WI38 (cell line): ENCODE measurements at regions not wholly inside any gene's neighbourhood (a gene's known extent, or its start where the extent isn't known, plus 50 kb on each side); places are given as distances from the start of the nearest gene placed in this dataset.

Source experiments
- H3K4me3 ChIP-seq: 2 replicates; pipeline ENCODE4 v1.5.1; 2011; ENCODE audit warnings: low read depth, mild to moderate bottlenecking, control low read depth, low read length
- CTCF ChIP-seq: IDR thresholded peaks from 2 replicates; pipeline ENCODE4 v1.5.1; 2012; ENCODE audit warnings: low read depth, mild to moderate bottlenecking, control low read depth, low read length

DNA sequence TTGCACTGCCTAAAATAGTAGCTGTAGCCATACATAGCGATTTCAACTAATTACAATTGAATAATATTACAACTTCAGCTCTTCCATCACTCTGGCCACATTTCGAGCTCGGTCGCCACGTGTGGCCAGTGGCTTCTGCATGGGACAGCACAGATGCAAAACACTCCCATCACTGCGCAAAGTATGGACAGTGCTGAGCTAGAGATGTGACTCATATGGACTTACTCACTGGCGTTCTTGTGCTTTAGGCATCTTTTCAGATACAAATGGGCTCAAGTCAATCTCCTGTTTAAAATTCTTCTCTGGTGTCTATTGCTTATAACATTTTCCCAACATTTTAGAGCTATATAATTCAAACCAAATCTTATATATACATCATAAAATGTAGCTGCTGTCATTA lies 222.7 kb downstream of the ELAVL2 start:
- H3K4me3 ChIP-seq = no peak overlapping the region
- TF ChIP-seq CTCF = no peak

GRCh38 chr9:23606107-23606506 lies 219.9 kb downstream of the ELAVL2 start:
- no peak for TF ChIP-seq CTCF
- H3K4me3 ChIP-seq = no peak overlapping the region

- H3K4me3 ChIP-seq = no peak overlapping the region
- no peak for TF ChIP-seq CTCF
Measured at GRCh38 chr9:23608456-23608855, 217.6 kb downstream of the ELAVL2 start.

- TF ChIP-seq CTCF = no peak
- no peak overlapping the region for H3K4me3 ChIP-seq
Measured at GRCh38 chr9:23611869-23612268, 214.2 kb downstream of the ELAVL2 start.

GRCh38 chr9:23615569-23615968 lies 210.5 kb downstream of the ELAVL2 start:
- no peak overlapping the region for H3K4me3 ChIP-seq
- no peak for TF ChIP-seq CTCF

GRCh38 chr9:23621188-23621587 lies 204.9 kb downstream of the ELAVL2 start:
- no peak overlapping the region for H3K4me3 ChIP-seq
- no peak for TF ChIP-seq CTCF

- H3K4me3 ChIP-seq = no peak overlapping the region
- TF ChIP-seq CTCF = no peak
Measured at GRCh38 chr9:23621924-23622323, 204.1 kb downstream of the ELAVL2 start.
